ENCODE measurements at regions not wholly inside any gene's neighbourhood (a gene's known extent, or its start where the extent isn't known, plus 50 kb on each side); places are given as distances from the start of the nearest gene placed in this dataset.
A peak's percentile ranks its signal among the peaks of the same experiment; 100 is the strongest.
"Not testable (repeated sequence)": the region's sequence is repeated elsewhere in the genome, so short reads cannot be mapped to it uniquely, and the experiment has no call there.

GRCh38 chr5:42949348-42950115, 90.6 kb downstream of the ANXA2R start:
- DNase-seq = peak; percentile 5

GRCh38 chr5:42948961-42949347, 91.2 kb downstream of the ANXA2R start:
- DNase-seq = no peak

DNA sequence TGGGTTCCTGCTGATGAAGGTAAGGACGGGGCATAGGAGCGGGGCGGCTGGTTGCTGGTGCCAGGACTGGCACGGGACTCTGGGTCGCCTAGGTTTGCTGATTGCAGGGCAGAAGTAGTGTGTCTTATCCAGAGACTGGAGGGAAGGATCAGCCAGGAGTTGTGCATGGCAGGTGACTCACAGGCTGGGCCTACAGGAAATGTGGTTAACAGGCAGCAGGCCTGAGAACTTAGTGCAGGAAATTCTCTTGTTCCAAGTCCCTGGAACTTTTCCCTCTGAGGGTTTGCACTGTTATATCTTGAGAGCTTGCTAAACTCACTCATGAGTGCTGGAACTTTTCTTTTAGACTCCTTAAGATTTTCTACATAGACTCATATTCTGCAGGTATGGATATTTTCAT, 95.1 kb downstream of the ANXA2R start:
- DNase-seq = peak; percentile 72

DNA sequence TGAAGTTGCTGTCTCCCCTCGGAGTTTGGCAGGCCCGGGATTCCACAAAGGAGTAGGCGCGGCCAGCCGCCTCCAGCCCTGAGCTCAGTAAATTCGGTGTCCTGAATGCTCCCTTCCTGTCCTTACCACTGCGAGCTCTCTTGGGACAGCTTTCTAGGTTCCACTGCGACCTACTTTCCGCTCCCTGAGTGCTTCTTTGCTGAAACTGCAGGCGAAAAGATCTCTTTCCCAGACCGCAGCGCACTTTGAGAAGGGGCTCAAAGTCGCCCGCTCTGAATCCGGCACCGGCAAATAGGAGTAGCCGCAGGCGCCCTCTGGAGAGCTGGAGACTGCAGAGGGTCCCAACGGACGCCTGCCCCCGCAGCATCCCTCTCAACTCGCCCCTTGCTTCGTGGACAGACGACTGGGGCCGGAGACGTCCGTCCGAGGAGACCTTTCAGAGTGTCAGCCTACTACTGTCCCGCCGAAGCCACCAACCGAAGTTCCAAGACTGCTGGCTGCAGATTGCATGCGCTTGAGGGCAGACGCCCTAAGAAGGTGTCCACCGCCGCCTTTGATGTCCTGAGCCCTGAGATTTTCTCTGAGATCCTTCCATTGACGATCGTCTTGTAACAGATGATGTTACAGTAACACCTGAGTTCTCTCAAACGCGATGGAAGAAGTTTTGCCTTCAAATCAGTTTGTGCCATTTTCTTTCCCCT, 96.0 kb downstream of the ANXA2R start:
- DNase-seq = peak; percentile 2

- DNase-seq = peak; percentile 40
Measured at GRCh38 chr5:42940853-42941252, 99.3 kb downstream of the ANXA2R start.

DNA sequence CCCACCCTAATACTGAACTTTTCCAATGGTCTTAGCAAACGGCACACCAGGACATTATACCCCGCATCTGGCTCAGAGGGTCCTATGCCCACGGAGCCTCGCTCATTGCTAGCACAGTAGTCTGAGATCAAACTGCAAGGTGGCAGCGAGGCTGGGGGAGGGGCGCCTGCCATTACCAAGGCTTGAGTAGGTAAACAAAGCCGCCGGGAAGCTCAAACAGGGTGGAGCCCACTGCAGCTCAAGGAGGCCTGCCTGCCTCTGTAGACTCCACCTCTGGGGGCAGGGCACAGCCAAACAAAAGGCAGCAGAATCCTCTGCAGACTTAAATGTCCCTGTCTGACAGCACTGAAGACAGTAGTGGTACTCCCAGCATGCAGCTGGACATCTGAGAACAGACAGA, 108.1 kb downstream of the ANXA2R start:
- not testable (repeated sequence) for DNase-seq

DNA sequence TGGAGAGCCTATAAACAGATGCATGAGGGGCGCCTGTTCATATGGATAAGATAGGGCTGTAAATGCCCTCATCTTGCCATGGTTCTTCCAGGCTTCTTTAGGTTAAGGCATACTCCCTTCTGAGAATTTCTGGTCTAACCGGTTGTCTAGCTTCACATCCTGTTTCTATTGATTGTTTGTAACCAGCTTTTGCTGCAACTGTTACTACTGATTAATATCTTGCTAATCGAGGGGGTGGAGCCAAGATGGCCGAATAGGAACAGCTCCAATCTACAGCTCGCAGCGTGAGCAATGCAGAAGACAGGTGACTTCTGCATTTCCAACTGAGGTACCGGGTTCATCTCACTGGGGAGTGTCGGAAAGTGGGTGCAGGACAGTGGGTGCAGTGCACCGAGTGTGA, 108.7 kb downstream of the ANXA2R start:
- not testable (repeated sequence) for DNase-seq

GRCh38 chr5:42930934-42931333, 109.2 kb downstream of the ANXA2R start:
- DNase-seq = no peak

- DNase-seq = no peak
Measured at GRCh38 chr5:42929871-42930270, 110.2 kb downstream of the ANXA2R start.

- DNase-seq = no peak
Measured at GRCh38 chr5:42927730-42928129, 112.4 kb downstream of the ANXA2R start.

DNA sequence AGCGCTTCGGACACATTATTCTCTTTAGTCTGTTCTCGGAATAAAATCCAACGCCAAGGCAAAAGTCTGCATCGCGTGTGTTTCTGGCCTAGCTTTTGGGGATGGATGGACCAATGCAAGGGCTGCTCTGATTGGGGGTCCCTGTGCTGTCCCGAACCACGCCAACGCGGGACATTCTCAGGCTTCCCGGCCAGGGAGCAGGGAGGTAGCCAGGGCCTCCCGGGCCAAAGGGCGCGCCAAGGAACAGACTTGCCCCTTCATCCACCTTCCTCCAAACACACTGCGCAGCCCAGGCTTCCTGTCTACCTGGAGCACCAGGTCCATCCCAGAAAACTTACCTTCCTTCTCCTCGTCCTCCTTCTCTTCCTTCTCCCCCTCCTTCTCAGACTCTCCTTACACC, 113.0 kb upstream of the SELENOP start:
- DNase-seq = no peak

DNA sequence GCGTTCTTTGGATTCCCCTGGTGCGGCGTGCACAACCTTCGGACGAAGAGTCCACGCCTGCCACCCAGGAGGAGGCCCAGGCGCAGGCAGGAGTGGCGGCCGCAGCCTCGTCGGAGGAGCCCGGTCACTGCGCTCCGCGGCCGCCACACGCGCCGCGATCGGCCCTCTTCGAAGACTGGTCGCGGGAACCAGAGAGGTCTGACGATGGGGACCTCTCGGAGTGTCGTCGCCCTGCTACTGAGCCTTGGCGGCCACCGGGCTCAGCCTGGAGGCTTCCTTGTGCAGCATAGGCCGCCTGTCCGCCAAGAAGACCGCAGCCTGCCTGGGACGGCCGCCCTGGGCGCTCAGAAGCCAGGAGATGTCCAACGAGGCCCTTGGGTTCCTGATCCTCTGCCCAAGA, 112.5 kb upstream of the SELENOP start:
- DNase-seq = no peak

GRCh38 chr5:42923710-42924109, 112.0 kb upstream of the SELENOP start:
- no peak for DNase-seq

- DNase-seq = peak; percentile 32
Measured at GRCh38 chr5:42919600-42919999, 107.9 kb upstream of the SELENOP start.

DNA sequence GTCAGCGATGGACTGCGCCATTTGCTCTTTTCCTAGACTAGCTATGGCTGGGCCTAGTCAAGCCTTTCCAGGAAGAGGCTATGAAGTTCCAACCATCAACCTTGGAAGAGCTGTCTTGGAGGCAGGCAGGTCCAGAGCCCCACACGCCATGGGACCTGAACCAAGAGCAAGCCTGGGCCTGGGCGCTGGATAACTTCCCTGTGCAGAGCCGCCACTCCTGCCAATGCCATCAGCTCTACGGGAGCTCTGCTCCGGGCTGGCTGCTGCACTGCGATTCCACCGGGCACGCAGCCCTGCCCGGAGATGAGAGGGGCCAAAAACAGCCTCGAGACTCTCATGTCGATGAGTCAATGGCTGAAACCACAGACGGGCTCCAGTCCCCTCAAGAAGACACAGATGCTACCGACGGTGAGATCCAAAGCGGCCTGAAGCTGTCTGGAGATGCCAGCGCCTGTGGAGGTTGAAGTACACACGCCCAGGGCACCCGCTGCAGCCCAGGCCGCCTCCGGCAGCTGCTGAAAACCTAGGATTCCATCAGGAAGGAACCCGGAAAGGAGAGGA, 103.7 kb upstream of the SELENOP start:
- DNase-seq = no peak

DNA sequence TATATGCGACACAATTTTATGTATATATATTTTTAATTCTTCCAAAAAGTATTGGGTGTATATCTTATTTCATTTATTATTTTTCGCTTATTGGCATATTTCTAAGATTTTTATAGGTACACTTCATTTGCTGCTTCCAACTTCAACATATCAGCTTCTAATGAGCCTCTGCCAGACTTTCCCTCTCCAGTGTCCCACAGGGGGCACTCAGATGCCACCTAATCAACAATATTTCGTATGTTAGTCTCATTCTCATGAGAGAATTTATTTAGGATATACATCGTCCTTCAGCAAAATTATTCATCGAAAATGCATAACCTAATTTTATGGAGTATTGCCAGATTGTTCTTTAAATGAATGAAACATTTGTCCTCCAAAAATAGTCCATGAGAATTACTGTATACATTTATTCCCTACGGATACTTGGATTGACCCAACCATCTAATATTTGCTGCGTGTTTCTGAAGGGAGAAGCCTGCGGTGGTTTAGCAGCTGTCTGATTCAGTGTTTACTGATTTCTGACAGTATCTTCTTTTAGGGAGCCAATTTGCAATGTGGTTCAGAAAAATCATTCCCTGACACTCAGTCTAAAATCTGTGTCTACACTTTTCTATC, 100.6 kb upstream of the SELENOP start:
- peak; percentile 22 for DNase-seq

- peak; percentile 88 for DNase-seq
Measured at GRCh38 chr5:42908509-42909488, 97.1 kb upstream of the SELENOP start.

DNA sequence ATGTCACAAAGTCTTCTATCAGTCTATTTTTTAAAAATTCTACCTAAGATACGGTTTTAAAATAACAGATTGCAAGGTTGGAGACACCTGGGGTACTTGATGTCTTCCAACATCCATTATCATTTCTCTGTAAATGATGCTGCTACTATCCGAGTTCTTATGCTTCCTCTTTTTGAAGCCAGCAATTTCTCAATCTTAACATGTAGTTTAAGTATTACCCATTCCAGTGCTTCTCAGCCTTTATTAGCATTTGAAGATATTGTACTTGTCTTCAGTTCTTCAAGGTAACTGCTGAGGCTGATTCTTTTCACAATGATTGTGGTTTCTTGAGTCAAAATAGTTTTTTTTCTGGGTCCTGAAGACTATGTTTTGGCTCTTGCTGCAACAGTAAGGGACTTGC, 96.4 kb upstream of the SELENOP start:
- no peak for DNase-seq

DNA sequence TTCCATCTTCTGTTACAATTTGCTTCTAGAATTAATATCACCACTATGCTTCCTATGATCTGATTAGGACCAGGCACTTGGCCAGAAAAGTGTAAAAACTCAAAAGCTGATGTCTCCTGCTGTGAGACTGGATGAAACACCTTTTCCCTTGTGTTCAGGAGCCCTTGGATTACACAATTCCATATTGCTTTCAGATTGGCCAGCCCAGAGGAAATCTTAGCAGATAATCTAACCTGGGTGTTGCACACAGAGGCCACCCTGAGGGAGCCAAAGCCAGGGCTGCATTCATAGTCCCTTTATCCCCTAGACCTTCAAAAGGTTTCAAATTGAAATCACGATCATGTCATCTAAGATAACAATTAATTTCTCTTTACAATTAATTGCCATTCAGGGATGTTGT, 94.1 kb upstream of the SELENOP start:
- no peak for DNase-seq

- no peak for DNase-seq
Measured at GRCh38 chr5:42900734-42901133, 89.0 kb upstream of the SELENOP start.

- no peak for DNase-seq
Measured at GRCh38 chr5:42898760-42899159, 87.1 kb upstream of the SELENOP start.

- no peak for DNase-seq
Measured at GRCh38 chr5:42896523-42896922, 84.8 kb upstream of the SELENOP start.

DNA sequence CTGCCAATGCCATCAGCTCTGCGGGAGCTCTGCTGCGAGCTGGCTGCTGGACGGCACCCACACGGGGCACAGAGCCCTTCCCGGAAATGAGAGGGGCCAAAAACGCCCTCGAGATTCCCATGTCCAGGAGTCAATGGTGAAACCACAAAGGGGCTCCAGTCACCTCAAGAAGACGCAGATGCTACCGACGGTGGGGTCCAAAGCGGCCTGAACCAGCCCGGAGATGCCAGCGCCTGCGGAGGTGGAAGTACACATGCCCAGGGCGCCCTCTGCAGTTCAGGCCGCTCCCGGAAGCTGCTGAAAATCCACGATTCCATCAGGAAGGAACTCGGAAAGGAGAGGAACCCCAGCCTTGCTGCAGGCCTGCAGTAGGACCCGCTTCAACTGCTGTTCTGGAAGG, 82.4 kb upstream of the SELENOP start:
- DNase-seq = no peak

All from kidney glomerular epithelial cell (primary cell).